KBM-7 (cell line): ENCODE measurements at regions not wholly inside any gene's neighbourhood (a gene's known extent, or its start where the extent isn't known, plus 50 kb on each side); places are given as distances from the start of the nearest gene placed in this dataset.
A peak's percentile ranks its signal among the peaks of the same experiment; 100 is the strongest.
"Not testable (repeated sequence)": the region's sequence is repeated elsewhere in the genome, so short reads cannot be mapped to it uniquely, and the experiment has no call there.

Source experiments
- DNase-seq: peaks from one replicate; pipeline ENCODE4 v3.0.0-alpha.2; 2015
- in situ Hi-C: fragments of 300-500 bp; cut with MboI; formaldehyde crosslinking; loops from 2 replicates; pipeline ENCODE4 v1.14.3; 2020; ENCODE audit warnings: low sequenced_read_pairs, low pct_unique_long_range_greater_than_20kb, mixed read lengths

- no peak for DNase-seq
- in situ Hi-C loops = no loop called here
Measured at GRCh38 chr1:188594542-188595235, 1765.9 kb downstream of the PLA2G4A start.

GRCh38 chr1:188599313-188599712 is 1770.6 kb downstream of the PLA2G4A start:
- peak; percentile 1 for DNase-seq
- in situ Hi-C loops = no loop called here

- in situ Hi-C loops = no loop called here
Measured at GRCh38 chr1:188611432-188611831, 1782.7 kb downstream of the PLA2G4A start.

GRCh38 chr1:188615321-188615720 is 1786.6 kb downstream of the PLA2G4A start:
- in situ Hi-C loops = no loop called here
- DNase-seq = no peak

More at GRCh38 chr1:188611432-188611831, 1782.7 kb downstream of the PLA2G4A start:
- no peak for DNase-seq

GRCh38 chr1:188620236-188620635 is 1791.5 kb downstream of the PLA2G4A start:
- DNase-seq = no peak
- in situ Hi-C loops = no loop called here

- DNase-seq = no peak
Measured at GRCh38 chr1:188641566-188642211, 1812.9 kb downstream of the PLA2G4A start.

GRCh38 chr1:188642704-188643103 is 1814.0 kb downstream of the PLA2G4A start:
- DNase-seq = no peak
- in situ Hi-C loops = no loop called here

More at GRCh38 chr1:188641566-188642211, 1812.9 kb downstream of the PLA2G4A start:
- in situ Hi-C loops = no loop called here

- in situ Hi-C loops = no loop called here
- no peak for DNase-seq
Measured at GRCh38 chr1:188652678-188653077, 1823.9 kb downstream of the PLA2G4A start.

GRCh38 chr1:188655966-188656365 is 1821.7 kb downstream of the BRINP3 start:
- DNase-seq, in situ Hi-C loops: not testable (repeated sequence)

GRCh38 chr1:188660572-188660971 is 1817.1 kb downstream of the BRINP3 start:
- in situ Hi-C loops = no loop called here
- DNase-seq = no peak

- no peak for DNase-seq
- in situ Hi-C loops = no loop called here
Measured at GRCh38 chr1:188665477-188665876, 1812.2 kb downstream of the BRINP3 start.

- in situ Hi-C loops = no loop called here
- DNase-seq = no peak
Measured at GRCh38 chr1:188668083-188668482, 1809.6 kb downstream of the BRINP3 start.

- in situ Hi-C loops = no loop called here
- no peak for DNase-seq
Measured at GRCh38 chr1:188669728-188670382, 1807.8 kb downstream of the BRINP3 start.

- in situ Hi-C loops = no loop called here
- no peak for DNase-seq
Measured at GRCh38 chr1:188670837-188671236, 1806.8 kb downstream of the BRINP3 start.

GRCh38 chr1:188672153-188672552 is 1805.5 kb downstream of the BRINP3 start:
- DNase-seq = no peak
- in situ Hi-C loops = no loop called here

GRCh38 chr1:188689542-188689941 is 1788.1 kb downstream of the BRINP3 start:
- in situ Hi-C loops = no loop called here
- no peak for DNase-seq

GRCh38 chr1:188700116-188700515 is 1777.5 kb downstream of the BRINP3 start:
- in situ Hi-C loops = no loop called here
- no peak for DNase-seq

- in situ Hi-C loops = no loop called here
- no peak for DNase-seq
Measured at GRCh38 chr1:188706742-188707141, 1770.9 kb downstream of the BRINP3 start.

GRCh38 chr1:188708795-188709535 is 1768.7 kb downstream of the BRINP3 start:
- in situ Hi-C loops = no loop called here
- no peak for DNase-seq

GRCh38 chr1:188715566-188715965 is 1762.1 kb downstream of the BRINP3 start:
- DNase-seq = no peak
- in situ Hi-C loops = no loop called here
